ENCODE measurements at regions not wholly inside any gene's neighbourhood (a gene's known extent, or its start where the extent isn't known, plus 50 kb on each side); places are given as distances from the start of the nearest gene placed in this dataset.

- no peak for DNase-seq
Measured at GRCh38 chr9:38118862-38119438, 49.9 kb upstream of the SHB start.
